HepG2 (cell line): ENCODE measurements at regions not wholly inside any gene's neighbourhood (a gene's known extent, or its start where the extent isn't known, plus 50 kb on each side); places are given as distances from the start of the nearest gene placed in this dataset.

ENCODE experiments used
- NFIC ChIP-seq: IDR thresholded peaks from 2 replicates; pipeline ENCODE4 v1.6.1; 2012; ENCODE audit warnings: mild to moderate bottlenecking, low read length, inconsistent platforms
- POLR2A ChIP-seq, 2 experiments: IDR thresholded peaks; 2 replicates each; pipeline ENCODE4 v1.6.1; 2011; ENCODE audit warnings: low read depth in 2 of 2, low read length in 2 of 2, mild to moderate bottlenecking in 1 of 2, moderate library complexity in 1 of 2; ENCODE audit not compliant: insufficient read depth in 1 of 2
- RFXAP ChIP-seq: sonication (generic); formaldehyde crosslinking; IDR thresholded peaks from 2 replicates; pipeline ENCODE4 v1.4.0; 2020; ENCODE audit warnings: missing genetic modification reagents, borderline replicate concordance
- ZNF484 ChIP-seq: sonication (generic); formaldehyde crosslinking; IDR thresholded peaks from 2 replicates; pipeline ENCODE4 v1.5.1; 2020; ENCODE audit warnings: mild to moderate bottlenecking, low read depth, missing genetic modification reagents, borderline replicate concordance
- TF ChIP-seq, protein P1 (sequence below): sonication (generic); formaldehyde crosslinking; IDR thresholded peaks from 2 replicates; pipeline ENCODE4 v1.8.1; 2023; ENCODE audit warnings: mild to moderate bottlenecking, missing genetic modification reagents

DNA sequence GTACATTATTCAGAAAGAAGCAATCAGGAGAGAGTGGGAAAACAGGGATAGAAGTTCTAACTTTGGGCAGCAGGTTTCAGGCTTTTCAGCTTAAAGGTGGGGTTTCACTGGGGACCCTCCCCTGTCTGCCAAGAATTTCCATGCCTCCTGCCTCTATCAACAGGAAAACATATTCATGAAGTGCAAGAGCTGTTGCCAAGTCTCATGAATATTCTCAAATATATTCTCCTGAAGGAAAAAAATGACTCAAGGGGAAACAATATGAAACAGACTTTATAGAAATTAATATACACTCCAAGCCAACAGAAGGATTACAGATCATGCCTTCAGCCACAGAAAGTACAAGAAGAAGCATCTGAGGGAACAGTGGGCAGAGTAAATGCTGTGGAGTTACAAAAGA is 713.3 kb upstream of the ADAMTS5 start:
- TF ChIP-seq, protein P1, sequence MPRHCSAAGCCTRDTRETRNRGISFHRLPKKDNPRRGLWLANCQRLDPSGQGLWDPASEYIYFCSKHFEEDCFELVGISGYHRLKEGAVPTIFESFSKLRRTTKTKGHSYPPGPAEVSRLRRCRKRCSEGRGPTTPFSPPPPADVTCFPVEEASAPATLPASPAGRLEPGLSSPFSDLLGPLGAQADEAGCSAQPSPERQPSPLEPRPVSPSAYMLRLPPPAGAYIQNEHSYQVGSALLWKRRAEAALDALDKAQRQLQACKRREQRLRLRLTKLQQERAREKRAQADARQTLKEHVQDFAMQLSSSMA = no peak
- no peak for TF ChIP-seq RFXAP (CRISPR knock-in tag)
- no peak for TF ChIP-seq NFIC
- TF ChIP-seq ZNF484 (CRISPR knock-in tag) = no peak
- no peak for TF ChIP-seq POLR2A (IDR thresholded peaks at IDR 0.05; ENCODE audit: insufficient read depth in 1 of 2, low read depth in 2 of 2, low read length in 2 of 2)
